Right ventricle myocardium inferior (tissue), 1 donor: ENCODE measurements at regions not wholly inside any gene's neighbourhood (a gene's known extent, or its start where the extent isn't known, plus 50 kb on each side); places are given as distances from the start of the nearest gene placed in this dataset.

ENCODE experiments used
- ATAC-seq: fragments of 200-7000 bp; cut with Tn5 transposase; one replicate; pipeline ENCODE4 v1.9.1; 2020; ENCODE audit warnings: mild to moderate bottlenecking, moderate library complexity
- DNase-seq: peaks from one replicate; pipeline ENCODE4 v3.0.0; 2021; ENCODE audit errors: missing footprints
- intact Hi-C: fragments of 100-400 bp; cut with DNase I; formaldehyde crosslinking; loops from one replicate; pipeline ENCODE4 v1.11.0; 2022
- donor health status: DM: no; HTN: yes; CAD: no; lungs with severe emphysema.

- no peak for DNase-seq
- intact Hi-C loops, result no loop called here
- ATAC-seq, result no peak
Measured at GRCh38 chr10:130578532-130579289, 442.5 kb downstream of the GLRX3 start.

GRCh38 chr10:130579913-130580312 lies 443.7 kb downstream of the GLRX3 start:
- DNase-seq (no peak), ATAC-seq (no peak)
- intact Hi-C loops, result no loop called here

GRCh38 chr10:130580975-130581374 lies 444.8 kb downstream of the GLRX3 start:
- no peak for DNase-seq
- ATAC-seq, result no peak
- intact Hi-C loops, result no loop called here

GRCh38 chr10:130587718-130588117 lies 451.5 kb downstream of the GLRX3 start:
- ATAC-seq (no peak), DNase-seq (no peak)
- intact Hi-C loops, result no loop called here

- intact Hi-C loops, result no loop called here
- DNase-seq (no peak), ATAC-seq (no peak)
Measured at GRCh38 chr10:130606001-130606405, 469.8 kb downstream of the GLRX3 start.

GRCh38 chr10:130607366-130607765 lies 471.2 kb downstream of the GLRX3 start:
- intact Hi-C loops, result no loop called here
- ATAC-seq, result no peak
- no peak for DNase-seq

- ATAC-seq (no peak), DNase-seq (peak; percentile 53)
- intact Hi-C loops, result no loop called here
Measured at GRCh38 chr10:130611239-130611638, 475.0 kb downstream of the GLRX3 start.

- no peak for ATAC-seq
- intact Hi-C loops, result no loop called here
- DNase-seq, result no peak
Measured at GRCh38 chr10:130615457-130615856, 479.3 kb downstream of the GLRX3 start.

GRCh38 chr10:130617985-130618384 lies 481.8 kb downstream of the GLRX3 start:
- intact Hi-C loops, result no loop called here
- no peak for ATAC-seq

GRCh38 chr10:130618647-130619046 lies 482.5 kb downstream of the GLRX3 start:
- ATAC-seq (no peak), DNase-seq (no peak)
- intact Hi-C loops, result no loop called here

More at GRCh38 chr10:130617985-130618384, 481.8 kb downstream of the GLRX3 start:
- no peak for DNase-seq

- intact Hi-C loops, result no loop called here
- DNase-seq (no peak), ATAC-seq (no peak)
Measured at GRCh38 chr10:130621231-130621775, 485.1 kb downstream of the GLRX3 start.

- ATAC-seq, result no peak
- no peak for DNase-seq
- intact Hi-C loops, result no loop called here
Measured at GRCh38 chr10:130623680-130624267, 487.6 kb downstream of the GLRX3 start.

- DNase-seq, result no peak
- ATAC-seq, result no peak
- intact Hi-C loops, result no loop called here
Measured at GRCh38 chr10:130627346-130628045, 491.3 kb downstream of the GLRX3 start.

- intact Hi-C loops, result no loop called here
- no peak for DNase-seq
- no peak for ATAC-seq
Measured at GRCh38 chr10:130630135-130630534, 493.9 kb downstream of the GLRX3 start.

- ATAC-seq (no peak), DNase-seq (no peak)
- intact Hi-C loops, result no loop called here
Measured at GRCh38 chr10:130631142-130632096, 495.2 kb downstream of the GLRX3 start.

GRCh38 chr10:130634816-130635215 lies 498.6 kb downstream of the GLRX3 start:
- intact Hi-C loops, result no loop called here

GRCh38 chr10:130635528-130635927 lies 499.3 kb downstream of the GLRX3 start:
- no peak for DNase-seq
- ATAC-seq, result no peak
- intact Hi-C loops, result no loop called here

More at GRCh38 chr10:130634816-130635215, 498.6 kb downstream of the GLRX3 start:
- no peak for DNase-seq
- ATAC-seq, result no peak

- intact Hi-C loops, result no loop called here
- ATAC-seq (no peak), DNase-seq (no peak)
Measured at GRCh38 chr10:130636313-130636930, 500.2 kb downstream of the GLRX3 start.
